Kidney (tissue), 13 donors: ENCODE measurements at regions not wholly inside any gene's neighbourhood (a gene's known extent, or its start where the extent isn't known, plus 50 kb on each side); places are given as distances from the start of the nearest gene placed in this dataset.

ENCODE experiments used
- DNase-seq, 5 donors: peaks; one replicate each; pipeline ENCODE4 v3.0.0-alpha.2; 2013 to 2020
- FAIRE-seq: peaks from 2 replicates; lab custom pipeline; 2012; peaks lifted over from hg19 to GRCh38; lab: Jason Lieb, UNC
- H3K27ac ChIP-seq, 2 donors: one replicate each; pipeline ENCODE4 v1.7.0; 2013; ENCODE audit warnings: low read depth in 2 of 2, low read length in 2 of 2, inconsistent platforms in 1 of 2
- H3K27me3 ChIP-seq: one replicate; pipeline ENCODE4 v1.7.1; 2013; ENCODE audit warnings: low read length, inconsistent platforms; ENCODE audit not compliant: control insufficient read depth, insufficient read depth
- H3K36me3 ChIP-seq, 3 donors: one replicate each; pipeline versions ENCODE4 v1.7.0 to v1.7.1; 2013; ENCODE audit warnings: low read length in 3 of 3, control low read depth in 1 of 3, inconsistent platforms in 1 of 3; ENCODE audit not compliant: insufficient read depth in 3 of 3, control insufficient read depth in 2 of 3
- H3K4me1 ChIP-seq, 3 donors: one replicate each; pipeline versions ENCODE4 v1.7.0 to v1.7.1; 2013; ENCODE audit warnings: low read length in 3 of 3, inconsistent platforms in 1 of 3, low read depth in 1 of 3; ENCODE audit not compliant: control insufficient read depth in 2 of 3, insufficient read depth in 2 of 3
- H3K4me3 ChIP-seq, 3 donors: one replicate each; pipeline versions ENCODE4 v1.7.0 to v1.8.1; 2013; ENCODE audit warnings: low read length in 3 of 3, control low read depth in 1 of 3, inconsistent platforms in 1 of 3
- H3K9ac ChIP-seq, 3 donors: one replicate each; pipeline versions ENCODE4 v1.7.0 to v1.7.1; 2013; ENCODE audit warnings: low read length in 3 of 3, control low read depth in 1 of 3, inconsistent platforms in 1 of 3
- H3K9me3 ChIP-seq, 3 donors: one replicate each; pipeline versions ENCODE4 v1.7.0 to v1.7.1; 2013; ENCODE audit warnings: low read length in 3 of 3, control low read depth in 1 of 3, inconsistent platforms in 1 of 3; ENCODE audit not compliant: control insufficient read depth in 2 of 3, insufficient read depth in 1 of 3
- intact Hi-C: fragments of 100-400 bp; cut with DNase I; formaldehyde crosslinking; loops from one replicate; pipeline ENCODE4 v1.11.1; 2022
- TF ChIP-seq, protein P1 (sequence below): IDR thresholded peaks from 3 replicates; pipeline ENCODE4 v1.5.1; 2012; ENCODE audit warnings: mild to moderate bottlenecking, moderate library complexity, borderline replicate concordance; ENCODE audit not compliant: insufficient read depth; ENCODE audit errors: extremely low read depth
- donor health status: control.
- donor health status: control.
- donor health status: control.
- donor health status: control.
- donor health status: control.
- donor health status: DM: yes; HTN: yes; CAD: no.
- donor health status: Normal renal cell carcinoma (clear cell type).

DNA sequence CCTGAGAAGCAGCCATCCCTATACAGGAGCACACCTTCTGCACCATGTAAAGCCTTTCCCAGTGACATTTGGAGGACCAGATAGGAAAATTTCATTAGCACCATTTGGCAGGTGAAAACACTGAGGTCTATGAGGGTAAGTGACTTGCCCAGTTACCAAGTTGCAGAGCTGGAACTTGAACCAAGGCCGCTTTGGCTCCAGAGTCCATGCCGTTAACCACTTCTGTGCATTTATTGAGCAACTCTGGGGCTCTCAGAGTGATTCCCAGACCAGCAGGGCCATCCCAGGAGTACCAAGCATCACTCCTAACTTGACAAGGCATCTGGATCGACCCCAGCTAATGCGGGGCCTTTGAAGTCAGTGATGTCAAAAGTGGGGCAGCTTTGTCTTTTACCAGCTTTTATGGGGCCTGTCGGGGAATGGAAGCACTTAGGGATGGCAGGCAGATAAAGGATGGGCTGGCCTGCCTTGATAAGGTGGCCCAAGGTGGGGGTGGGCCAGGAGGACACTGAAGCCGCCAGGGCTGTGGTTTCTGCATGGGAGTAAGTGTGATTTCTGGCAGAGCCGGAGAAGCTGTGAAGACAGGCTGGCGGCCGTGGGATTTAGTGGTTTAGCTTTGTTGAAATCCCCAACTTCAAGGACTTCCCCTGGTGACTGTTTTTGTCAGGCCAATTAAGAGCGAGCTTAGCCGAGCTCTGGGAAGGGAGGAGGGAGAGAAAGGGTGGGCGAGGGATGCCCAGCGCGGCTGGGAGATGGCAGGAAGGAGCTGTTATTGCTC, 127.3 kb downstream of the MACROH2A1 start:
- TF ChIP-seq, protein P1, sequence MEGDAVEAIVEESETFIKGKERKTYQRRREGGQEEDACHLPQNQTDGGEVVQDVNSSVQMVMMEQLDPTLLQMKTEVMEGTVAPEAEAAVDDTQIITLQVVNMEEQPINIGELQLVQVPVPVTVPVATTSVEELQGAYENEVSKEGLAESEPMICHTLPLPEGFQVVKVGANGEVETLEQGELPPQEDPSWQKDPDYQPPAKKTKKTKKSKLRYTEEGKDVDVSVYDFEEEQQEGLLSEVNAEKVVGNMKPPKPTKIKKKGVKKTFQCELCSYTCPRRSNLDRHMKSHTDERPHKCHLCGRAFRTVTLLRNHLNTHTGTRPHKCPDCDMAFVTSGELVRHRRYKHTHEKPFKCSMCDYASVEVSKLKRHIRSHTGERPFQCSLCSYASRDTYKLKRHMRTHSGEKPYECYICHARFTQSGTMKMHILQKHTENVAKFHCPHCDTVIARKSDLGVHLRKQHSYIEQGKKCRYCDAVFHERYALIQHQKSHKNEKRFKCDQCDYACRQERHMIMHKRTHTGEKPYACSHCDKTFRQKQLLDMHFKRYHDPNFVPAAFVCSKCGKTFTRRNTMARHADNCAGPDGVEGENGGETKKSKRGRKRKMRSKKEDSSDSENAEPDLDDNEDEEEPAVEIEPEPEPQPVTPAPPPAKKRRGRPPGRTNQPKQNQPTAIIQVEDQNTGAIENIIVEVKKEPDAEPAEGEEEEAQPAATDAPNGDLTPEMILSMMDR = no peak
- DNase-seq (peak in 4 of 5 donors; percentile 45 to 75 (median 53)), FAIRE-seq (no peak)
- Histone ChIP-seq H3K4me1 (no peaks in the 10 kb centered on the region), H3K27ac (no peak overlapping the region), H3K27me3 (no peaks in the 10 kb centered on the region), H3K9ac (no peak overlapping the region), H3K9me3 (no peaks in the 10 kb centered on the region), H3K4me3 (no peak overlapping the region), H3K36me3 (no peaks in the 10 kb centered on the region)
- intact Hi-C loops = no loop called here

DNA sequence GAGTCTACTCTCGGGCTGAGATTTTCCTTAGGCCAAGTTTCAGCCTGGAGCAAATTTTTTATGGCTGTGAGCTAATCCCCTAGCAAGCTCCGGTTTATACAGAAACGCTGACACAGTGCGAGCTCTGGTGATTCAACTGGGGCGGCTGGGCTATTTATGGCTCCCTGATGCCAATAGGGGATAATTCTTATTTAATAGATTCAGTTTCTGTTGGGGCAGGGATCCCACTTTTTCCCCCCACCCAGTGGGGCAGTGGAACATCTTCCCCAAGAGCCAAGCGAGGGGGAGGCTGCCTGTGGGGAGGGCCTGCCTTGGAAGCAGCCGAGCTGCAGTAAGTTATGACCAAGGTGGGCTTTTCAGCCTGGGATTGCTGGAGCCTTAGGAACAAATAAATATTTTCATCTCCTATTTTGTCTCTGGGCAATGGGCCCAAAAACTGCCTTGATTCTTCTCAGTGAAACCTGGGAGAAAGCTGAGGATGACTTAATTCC, 129.1 kb downstream of the MACROH2A1 start:
- intact Hi-C loops = no loop called here
- Histone ChIP-seq H3K9ac (no peak overlapping the region), H3K4me1 (peaks cover 0 to 2% (median 0%) of the 10 kb centered on the region in 3 donors), H3K4me3 (no peak overlapping the region), H3K27ac (no peak overlapping the region), H3K9me3 (no peaks in the 10 kb centered on the region), H3K36me3 (no peaks in the 10 kb centered on the region), H3K27me3 (no peaks in the 10 kb centered on the region)
- TF ChIP-seq, protein P1 = no peak
- DNase-seq (peak in 2 of 5 donors; percentile 36 to 40), FAIRE-seq (no peak)

DNA sequence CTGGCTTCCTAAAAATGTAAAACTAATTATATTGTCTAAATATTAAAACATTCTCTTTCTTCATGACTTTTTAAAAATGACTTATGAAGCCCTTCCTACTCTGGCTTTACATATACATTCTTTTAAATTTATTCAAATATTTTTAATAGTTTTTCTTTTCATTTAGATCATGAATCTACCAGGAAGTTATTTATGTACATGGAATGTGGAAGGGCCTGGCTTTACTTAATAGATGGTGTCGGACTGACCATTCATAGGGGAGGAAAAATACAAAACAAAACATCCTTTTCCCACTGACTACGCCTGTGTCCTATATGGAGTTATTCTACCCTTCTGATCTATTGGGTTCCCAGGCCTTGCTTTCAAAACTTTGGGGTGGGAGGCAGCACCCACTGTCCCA, 129.8 kb downstream of the MACROH2A1 start:
- Histone ChIP-seq H3K9ac (no peak overlapping the region), H3K27ac (no peak overlapping the region), H3K36me3 (no peaks in the 10 kb centered on the region), H3K27me3 (no peaks in the 10 kb centered on the region), H3K9me3 (no peaks in the 10 kb centered on the region), H3K4me1 (peaks cover 0 to 2% (median 0%) of the 10 kb centered on the region in 3 donors), H3K4me3 (no peak overlapping the region)
- TF ChIP-seq, protein P1 = no peak
- intact Hi-C loops = no loop called here
- DNase-seq (peak in 1 of 5 donors; percentile 13), FAIRE-seq (peak; percentile 50)
